Middle frontal gyrus (tissue), 1 donor: ENCODE measurements at regions not wholly inside any gene's neighbourhood (a gene's known extent, or its start where the extent isn't known, plus 50 kb on each side); places are given as distances from the start of the nearest gene placed in this dataset.

ENCODE experiments used
- DNase-seq: peaks from one replicate; pipeline ENCODE4 v3.0.0-alpha.2; 2015; ENCODE audit warnings: low spot score; ENCODE audit errors: extremely low spot score

DNA sequence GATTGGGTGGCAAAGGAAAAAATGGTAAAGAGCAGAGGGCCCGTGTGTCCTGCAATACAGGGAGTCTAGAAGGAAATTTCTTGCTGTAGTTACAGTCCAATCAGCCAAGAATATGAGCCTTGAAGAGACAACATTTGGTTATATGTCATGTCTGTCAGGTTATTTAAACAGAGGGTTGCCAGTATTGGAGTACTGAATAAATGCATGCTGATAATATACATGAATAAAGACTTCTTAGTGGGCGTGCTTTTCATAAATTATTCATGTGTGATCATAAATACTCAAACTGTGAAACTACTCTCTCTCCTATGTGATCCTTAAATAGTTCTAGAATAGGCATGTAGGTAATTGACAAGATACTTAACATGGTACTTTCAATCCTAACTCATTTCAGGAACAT, 249.0 kb downstream of the CRPPA start:
- DNase-seq, result no peak

DNA sequence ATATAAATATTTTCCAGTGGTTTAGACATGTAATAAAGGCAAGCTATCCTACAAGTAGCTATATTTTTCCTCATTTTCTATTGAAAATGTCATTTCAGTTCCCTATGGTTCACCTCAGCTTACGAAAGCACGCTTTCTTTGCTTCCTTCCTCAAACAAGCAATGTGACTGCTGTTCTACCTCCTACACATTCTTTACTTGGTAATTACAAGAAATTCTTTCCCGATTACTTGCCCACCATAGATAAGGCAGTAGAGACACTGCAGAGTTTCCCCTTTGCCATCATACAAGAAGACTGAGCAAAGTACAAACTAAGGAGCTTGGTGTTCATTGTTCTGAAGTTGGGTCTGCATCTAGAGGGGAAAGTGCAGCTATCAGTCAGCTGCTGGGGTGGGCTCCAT, 249.4 kb downstream of the CRPPA start:
- DNase-seq, result no peak

DNA sequence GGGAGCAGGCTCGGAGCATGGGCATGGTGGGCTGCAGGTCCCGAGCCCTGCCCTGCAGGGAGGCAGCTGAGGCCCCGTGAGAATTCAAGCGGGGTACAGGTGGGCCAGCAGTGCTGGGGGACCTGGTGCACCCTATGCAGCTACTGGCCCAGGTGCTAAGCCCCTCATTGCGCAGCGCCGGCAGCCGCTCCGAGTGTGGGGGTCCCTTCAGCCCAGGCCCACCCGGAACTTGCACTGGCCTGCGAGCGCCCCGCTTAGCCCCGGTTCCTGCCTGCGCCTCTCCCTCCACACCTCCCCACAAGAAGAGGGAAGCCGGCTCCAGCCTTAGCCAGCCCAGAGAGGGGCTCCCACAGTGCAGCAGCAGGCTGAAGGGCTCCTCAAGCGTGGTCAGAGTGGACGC, 250.7 kb downstream of the CRPPA start:
- no peak for DNase-seq

DNA sequence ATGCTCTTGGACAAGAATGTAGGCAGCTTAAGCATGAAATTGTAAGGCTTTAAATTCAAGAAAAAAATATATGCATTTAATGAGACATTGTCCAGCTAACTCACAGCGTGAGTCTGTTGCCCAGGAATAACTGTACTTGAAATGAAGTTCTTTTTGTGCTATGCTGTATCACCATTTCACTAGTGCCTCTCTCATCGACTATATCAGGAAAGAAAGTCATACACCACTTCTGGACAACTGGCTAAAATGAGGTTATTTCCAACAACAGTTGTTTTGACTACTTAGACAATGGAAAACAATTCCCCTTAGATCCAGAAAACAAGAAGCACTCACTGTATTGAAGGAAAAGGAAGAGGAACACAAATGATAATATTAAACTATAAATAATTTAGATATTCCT, 251.8 kb downstream of the CRPPA start:
- no peak for DNase-seq

DNA sequence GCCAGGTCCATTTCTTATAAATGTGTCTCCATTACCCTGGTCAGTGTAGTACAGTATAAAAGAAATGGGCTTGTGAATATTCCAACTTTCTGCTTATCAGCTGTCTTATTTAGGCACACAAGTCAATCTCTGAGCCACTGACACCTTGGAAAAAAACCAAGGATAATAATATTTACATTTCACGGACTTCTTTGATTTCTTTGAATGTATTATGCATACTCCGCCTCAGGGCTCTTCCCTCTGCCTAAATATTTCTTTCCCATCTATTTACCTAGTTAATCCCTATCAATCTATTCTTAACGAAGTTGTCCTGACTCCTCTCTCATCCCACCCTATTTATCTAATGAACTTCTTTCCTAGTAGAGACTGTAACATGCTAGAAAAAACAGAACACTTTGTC, 253.8 kb downstream of the CRPPA start:
- no peak for DNase-seq

DNA sequence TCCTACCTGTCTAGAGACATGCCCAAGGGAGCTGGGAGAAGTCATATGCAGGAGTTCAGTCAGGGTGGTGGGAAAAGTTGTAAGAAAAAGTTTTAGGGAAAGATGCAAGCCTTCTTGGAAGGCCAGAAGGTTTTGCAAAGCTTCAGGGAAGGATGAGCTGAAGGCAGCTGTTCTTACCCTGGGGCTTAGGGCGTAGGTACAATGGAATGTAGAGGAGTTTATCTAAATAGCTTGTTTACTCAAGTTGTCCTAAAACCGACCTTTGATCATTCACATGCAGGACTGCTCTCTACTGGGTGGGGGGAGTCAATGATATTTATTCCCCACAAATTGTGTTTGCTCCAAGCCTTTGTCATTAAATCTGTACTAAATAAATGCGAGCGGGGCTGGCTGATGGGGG, 277.0 kb downstream of the CRPPA start:
- DNase-seq, result no peak

DNA sequence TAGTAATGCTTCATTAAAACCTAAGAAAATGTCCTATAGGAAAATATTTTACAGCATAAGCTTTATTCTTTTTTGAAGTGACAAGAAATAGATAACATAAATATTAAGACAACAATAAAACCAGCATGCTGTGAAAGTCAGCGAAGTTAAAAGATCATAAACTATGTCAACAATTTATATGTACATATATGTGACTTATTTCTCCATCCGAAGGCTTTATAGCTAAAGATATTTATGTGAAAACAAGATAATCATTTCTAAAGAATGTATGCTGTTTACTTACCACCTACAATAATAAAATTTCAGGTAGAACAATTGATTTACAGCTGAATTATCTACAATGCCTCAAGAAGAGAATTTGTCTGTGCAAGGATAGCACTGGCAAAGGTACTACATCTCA, 283.4 kb downstream of the CRPPA start:
- DNase-seq, result no peak

DNA sequence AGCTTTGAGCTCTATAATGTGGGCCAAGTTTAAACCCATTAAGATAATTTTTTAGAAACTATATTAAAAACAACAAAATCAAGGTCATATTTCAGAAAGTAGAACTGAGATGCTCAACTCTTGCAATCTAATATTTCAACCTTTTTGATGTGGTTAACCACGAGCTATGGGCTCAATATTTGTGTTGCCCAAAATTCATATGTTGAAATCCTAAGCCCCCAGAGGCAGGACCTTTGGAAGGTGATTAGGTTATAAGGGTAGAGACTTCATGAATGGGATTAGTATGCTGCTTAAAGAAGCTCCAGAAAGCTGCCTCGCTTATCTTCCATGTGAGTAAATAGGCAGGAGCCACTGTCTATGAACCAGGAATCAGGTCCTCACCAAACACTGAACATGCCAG, 284.4 kb downstream of the CRPPA start:
- DNase-seq, result no peak

DNA sequence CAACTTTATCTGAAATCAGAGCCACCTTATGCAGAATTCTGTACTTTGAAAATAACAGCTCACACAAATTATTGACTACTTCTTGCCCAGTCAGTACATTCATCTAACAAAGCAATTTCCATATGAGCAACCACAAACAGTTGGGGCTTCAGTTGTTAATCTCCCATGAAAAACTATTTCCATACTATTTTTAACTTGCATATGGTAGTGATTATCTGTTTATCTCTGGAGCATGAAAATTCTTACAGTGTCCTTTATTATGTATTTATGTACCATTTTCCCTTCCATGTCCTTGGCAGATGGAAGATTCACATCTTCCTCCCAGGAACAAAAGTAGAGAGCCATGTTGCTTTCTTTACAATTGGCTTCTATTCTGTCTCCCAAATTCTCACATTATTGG, 285.7 kb downstream of the CRPPA start:
- DNase-seq, result no peak

DNA sequence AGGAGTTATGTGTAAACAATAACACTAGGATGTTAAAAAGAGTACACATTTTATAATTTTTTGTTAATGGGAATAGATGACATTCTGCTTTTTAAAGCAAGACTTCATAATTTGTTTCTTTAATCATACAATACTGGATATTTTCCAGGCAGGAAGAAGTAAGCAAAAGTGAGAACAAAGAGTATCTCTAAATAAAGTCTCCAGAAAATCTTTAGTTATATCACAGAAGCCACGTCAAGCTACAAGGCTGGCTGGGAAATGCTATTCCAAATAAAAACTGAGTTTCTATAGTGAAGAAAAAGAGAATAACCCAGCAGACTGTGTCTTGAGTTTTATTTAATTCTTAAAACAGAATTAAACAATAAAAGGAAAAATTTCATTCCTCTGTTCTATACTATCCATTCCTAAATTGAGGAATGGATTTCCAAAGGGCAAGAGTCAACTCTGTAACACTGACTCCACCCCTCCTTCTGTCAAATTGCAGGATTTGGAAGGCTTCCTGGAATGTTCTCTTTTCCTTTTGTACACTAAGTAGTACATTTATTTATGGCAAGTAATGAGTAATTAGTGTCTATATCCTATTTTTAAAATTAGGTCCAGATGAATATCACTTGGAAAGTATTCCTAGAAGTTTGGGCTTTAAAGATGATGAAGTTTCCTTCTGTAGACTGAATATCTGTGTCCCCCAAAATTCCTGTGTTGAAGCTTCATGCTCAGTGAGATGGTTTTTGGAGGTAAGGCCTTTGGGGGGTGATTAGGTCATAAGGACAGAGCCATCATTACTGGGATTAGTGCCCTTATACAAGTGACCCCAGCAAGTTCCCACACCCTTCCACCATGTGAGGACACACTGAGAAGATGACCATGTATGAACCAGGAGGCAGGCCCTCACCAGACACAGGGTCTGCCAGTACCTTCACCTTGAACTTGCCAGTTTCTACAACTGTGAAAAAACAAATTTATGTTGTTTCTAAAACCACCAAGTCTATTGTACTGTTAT, 290.9 kb downstream of the CRPPA start:
- no peak for DNase-seq

DNA sequence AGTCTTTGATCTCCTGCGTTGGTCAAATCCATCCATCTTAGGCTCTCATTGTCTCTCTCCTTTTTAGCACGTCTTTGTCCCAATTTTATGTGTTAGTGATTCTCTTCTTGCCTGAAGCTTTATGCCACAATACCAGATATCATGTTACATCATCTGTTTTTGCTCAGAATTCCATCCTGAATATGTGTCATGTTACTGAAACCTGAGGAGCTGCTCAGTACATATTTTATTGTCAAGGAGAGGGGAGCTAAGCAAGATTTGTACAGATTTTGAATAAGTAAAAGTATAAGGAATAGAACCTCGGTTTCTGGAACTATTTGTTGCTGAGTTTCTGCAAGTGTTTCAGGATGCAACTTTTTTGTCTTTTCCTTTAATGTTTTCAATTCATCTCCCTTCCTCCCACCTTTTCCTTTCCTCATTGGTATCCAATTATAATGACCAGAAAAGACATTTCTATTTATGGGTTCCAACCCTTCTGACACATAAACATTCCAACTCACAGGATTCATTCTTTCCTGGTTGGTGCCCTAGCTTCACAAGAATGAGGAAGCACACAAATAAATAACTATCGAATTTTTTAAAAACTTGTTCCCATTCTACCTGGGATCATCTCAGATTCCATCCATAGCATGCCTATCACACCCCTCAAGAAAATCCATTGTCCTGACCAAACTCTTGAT, 291.8 kb downstream of the CRPPA start:
- no peak for DNase-seq

DNA sequence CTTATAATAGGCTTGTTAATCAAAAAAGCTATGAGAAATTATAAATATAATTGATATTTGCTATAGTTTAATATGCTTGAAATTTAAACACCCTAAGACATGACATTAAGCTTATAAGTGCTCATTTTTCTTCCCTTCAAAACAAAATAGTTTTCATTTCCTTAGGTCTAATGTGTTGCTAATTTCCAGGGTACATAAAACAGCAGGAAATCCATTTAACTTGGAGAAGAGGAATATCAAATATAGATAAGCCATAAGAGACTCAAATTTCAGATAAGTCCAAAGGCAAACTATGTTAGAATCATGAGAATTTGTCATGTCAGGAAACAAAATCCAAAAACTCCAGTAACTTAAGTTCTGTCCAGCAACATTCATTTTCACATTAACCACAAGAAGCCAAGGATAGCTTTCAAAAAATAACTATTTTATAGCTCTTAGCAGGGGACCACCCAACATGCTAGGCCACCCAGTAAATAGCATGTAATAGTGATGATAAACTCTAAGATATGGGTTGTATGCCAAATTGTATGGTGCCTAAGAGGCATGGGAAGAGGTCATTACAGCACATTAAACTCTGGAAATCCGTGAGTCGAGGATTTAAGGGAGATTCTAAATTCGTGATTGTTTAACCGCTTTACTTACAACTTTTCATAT, 298.1 kb downstream of the CRPPA start:
- no peak for DNase-seq

DNA sequence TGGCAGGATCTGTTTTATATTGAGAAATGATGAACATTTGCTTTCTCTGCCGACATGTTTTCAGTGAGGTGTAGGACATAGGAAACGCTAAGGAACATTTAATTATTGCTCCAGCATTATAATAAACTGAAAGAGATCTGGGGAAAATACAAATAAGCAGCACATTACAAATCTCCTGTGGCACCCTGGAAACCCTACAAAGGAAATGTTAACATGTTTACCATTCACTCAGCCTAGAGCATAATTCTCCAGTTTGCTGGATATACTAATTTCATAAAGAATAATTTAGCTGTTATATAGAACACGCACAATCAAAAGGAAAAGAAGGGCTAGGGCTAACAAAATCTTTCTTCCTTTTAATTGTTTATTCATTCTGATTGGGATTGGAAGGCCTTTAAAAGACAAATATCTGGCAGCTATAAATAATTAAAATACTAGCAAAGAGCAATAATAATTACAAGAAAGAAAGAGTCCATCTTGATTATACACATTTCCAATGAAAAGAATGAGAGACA, 299.4 kb downstream of the CRPPA start:
- DNase-seq, result no peak

DNA sequence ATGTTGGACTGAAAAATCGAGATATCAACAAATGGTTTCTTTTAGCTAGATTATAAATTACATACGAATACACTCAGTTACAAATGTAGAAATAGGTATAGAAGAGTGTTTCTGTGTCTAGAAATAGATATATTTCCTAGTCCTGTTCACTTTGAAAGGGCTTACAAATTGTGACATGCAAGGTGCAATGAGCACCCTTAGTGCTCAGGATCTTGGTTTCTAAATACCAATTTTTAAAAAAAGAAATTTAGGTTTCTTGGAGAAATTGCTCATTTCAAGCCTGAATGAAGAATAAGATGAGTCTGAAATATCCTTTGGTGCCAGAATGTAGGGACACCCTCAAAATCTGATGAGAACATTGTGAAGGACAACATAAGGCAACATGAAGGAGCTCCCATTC, 306.0 kb downstream of the CRPPA start:
- DNase-seq, result no peak

DNA sequence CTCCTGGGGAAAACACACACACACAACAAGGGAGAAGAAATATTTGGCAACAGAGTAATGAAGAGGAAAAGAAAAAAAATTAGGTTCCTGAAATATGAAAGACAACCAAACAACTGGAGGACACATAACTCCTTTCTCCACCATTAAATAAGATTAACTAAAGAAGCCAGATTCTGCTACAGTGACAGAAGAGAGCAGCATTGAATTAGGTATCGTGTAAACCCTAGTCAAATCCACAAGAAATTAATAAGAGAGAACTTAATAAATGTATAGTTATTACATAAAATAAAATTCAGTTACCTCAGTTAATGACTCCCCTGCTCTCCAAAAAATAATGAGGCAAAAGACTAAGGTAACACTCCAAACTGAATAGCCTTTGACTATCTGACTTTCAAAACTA, 306.7 kb downstream of the CRPPA start:
- DNase-seq, result no peak

DNA sequence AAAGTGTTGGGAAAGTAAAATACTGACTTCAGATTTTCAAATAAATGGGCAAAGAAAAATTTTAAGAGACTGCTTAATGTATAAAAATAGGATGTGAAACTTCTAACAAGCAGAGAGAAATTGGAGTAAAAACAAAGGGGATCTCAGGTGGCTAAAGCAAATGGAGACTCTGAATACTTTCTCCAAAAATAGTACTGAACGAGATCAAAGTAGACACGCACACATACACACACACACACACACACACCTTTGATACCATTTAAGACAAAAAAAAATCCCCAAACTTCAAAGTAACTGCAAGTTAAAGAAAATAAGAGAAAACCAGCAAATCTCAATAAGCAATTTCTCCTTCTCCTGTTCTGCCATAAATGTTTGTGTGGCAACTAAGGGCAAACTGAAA, 307.3 kb downstream of the CRPPA start:
- no peak for DNase-seq

DNA sequence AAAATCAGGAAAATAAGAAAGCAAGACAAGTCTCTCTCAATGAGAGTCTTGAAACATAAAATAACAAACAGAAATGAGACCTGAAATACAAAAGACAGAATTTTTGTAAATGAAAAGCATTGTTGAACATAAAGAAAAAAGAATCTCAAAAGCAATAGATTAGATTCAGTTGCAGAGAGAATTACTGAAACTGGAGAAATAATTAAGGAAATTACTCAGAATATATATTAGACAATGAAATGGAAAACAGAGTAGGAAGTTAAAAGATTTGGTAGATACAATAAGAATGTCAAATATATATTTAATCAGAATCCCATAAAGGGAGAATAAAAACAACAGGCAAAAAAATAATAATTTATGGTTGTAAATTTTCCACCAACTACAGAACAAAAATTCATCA, 308.3 kb downstream of the CRPPA start:
- DNase-seq, result no peak

DNA sequence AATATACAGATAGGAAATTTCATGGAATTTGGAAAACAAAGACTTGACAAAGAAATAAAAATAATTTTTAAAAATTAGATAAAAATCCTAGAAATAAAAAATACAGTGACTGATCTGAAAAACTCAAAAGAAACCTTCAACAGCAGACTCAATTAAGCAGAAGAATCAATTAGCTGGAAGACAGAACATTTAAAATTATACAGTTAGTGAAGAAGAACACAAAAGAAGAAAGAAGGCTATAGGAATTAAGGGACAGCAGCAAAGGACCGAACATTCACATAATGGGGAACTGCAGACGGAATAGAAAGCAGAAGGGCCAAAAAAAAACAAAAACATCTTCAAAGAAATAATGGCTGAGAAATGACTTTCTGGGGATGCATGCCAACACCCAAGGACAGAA, 314.5 kb downstream of the CRPPA start:
- no peak for DNase-seq

DNA sequence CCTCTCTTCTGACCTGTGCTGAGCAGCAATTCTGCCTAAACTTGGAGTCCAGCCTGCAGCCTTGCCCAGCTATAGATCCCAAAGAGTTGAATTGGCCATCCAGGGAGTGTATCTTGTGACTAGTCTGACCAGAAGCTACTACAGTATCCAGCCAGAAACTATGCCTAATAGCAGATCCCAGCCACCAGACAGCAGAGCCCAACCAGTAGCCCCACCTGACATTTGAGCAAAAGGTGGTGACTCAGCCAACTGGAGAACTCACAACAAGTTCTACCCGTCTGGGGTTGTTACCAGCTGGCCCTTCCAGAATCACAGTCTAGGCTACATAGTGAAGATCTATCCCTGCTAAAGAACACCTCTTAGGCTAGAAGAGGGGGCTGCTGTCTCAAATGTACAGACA, 315.0 kb downstream of the CRPPA start:
- no peak for DNase-seq

DNA sequence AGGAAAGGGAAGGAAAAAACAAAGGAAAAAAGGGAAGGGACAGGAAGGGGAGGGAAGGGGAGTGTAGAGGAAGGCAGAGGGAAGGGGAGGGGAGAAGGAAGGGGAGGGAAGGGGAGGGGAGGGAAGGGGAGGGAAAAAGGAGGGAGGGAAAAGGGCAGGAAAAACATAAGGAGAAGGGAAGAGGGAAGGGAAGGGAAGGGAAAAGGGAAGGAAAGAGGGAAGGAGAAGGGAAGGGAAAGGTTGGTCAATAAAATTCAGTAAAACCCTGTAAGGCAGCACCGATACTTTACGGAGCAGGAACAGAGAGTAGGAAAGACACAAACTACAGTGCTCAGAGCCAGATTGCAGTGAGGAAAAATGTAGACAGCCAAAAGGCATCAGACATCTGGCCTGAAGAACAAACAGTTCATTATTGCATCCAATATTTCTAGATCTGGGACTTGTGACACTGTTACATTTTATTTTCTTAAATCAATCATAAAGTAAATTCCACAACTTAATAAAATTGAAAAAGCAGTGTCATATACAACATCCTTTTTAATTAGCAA, 322.0 kb downstream of the CRPPA start:
- no peak for DNase-seq

DNA sequence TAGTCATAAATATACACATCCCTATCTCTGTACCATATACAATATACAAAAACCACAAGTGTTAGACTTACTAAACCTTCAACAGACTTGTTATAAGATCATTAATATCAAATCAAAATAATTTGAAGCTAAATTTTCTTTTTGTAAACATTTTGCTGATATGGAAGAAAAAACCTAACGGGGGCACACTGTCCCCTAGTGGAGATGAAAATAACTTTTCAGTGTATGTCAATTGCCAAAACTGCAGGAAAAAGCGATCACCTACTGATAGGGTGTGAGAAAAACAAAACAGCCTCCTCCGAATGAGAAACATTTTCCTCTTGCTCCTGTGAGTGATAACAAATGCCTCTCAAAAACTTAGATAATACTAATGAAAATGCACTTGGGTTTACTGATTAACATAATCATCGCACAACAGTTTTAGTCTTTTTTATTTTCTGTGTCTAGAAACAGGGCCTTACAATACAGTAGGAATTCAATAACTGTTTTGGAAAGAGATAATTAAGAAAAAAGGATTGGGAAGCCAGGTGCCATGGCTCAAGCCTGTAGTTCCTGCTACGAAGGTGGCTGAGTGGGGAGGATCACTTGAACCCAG, 322.7 kb downstream of the CRPPA start:
- DNase-seq, result no peak
